Smooth muscle cell (in vitro differentiated cells): ENCODE measurements at regions not wholly inside any gene's neighbourhood (a gene's known extent, or its start where the extent isn't known, plus 50 kb on each side); places are given as distances from the start of the nearest gene placed in this dataset.
"Not testable (repeated sequence)": the region's sequence is repeated elsewhere in the genome, so short reads cannot be mapped to it uniquely, and the experiment has no call there.

Source experiments
- DNase-seq: peaks from one replicate; lab custom pipeline; 2025; ENCODE audit not compliant: unreplicated experiment; lab: John Stamatoyannopoulos, UW
- H2AFZ ChIP-seq: fragments of 200-600 bp; sonication (generic); 2 replicates; pipeline ENCODE4 v1.6.0; 2016; ENCODE audit warnings: antibody characterized with exemption, low read depth, mild to moderate bottlenecking
- H3F3A ChIP-seq: fragments of 200-600 bp; sonication (generic); 2 replicates; pipeline ENCODE4 v1.6.0; 2017; ENCODE audit warnings: antibody characterized with exemption, low read depth
- H3K27ac ChIP-seq: fragments of 200-600 bp; sonication (generic); 2 replicates; pipeline ENCODE4 v1.5.1; 2016; ENCODE audit warnings: low read depth, mild to moderate bottlenecking
- H3K27me3 ChIP-seq: fragments of 200-600 bp; sonication (generic); 2 replicates; pipeline ENCODE4 v1.6.1; 2016; ENCODE audit warnings: low read depth, mild to moderate bottlenecking
- H3K36me3 ChIP-seq: fragments of 200-600 bp; sonication (generic); 2 replicates; pipeline ENCODE4 v1.5.1; 2016; ENCODE audit warnings: low read depth
- H3K4me1 ChIP-seq: fragments of 200-600 bp; sonication (generic); 2 replicates; pipeline ENCODE4 v1.5.1; 2016; ENCODE audit warnings: low read depth
- H3K4me2 ChIP-seq: fragments of 200-600 bp; sonication (generic); 2 replicates; pipeline ENCODE4 v1.6.0; 2016; ENCODE audit warnings: mild to moderate bottlenecking
- H3K4me3 ChIP-seq: fragments of 200-600 bp; sonication (generic); 2 replicates; pipeline ENCODE4 v1.5.1; 2016; ENCODE audit warnings: mild to moderate bottlenecking
- H3K79me2 ChIP-seq: fragments of 200-600 bp; sonication (generic); 2 replicates; pipeline ENCODE4 v1.6.0; 2016; ENCODE audit warnings: low read depth, mild to moderate bottlenecking
- H3K9ac ChIP-seq: fragments of 200-600 bp; sonication (generic); 2 replicates; pipeline ENCODE4 v1.6.0; 2016; ENCODE audit warnings: low read depth
- H3K9me3 ChIP-seq: fragments of 200-600 bp; sonication (generic); replicated peaks from 2 replicates; pipeline ENCODE4 v1.5.1; 2016; ENCODE audit warnings: low read depth
- H4K20me1 ChIP-seq: fragments of 200-600 bp; sonication (generic); 2 replicates; pipeline ENCODE4 v1.6.0; 2016; ENCODE audit warnings: low read depth
- WGBS: methylation state at CpG from one replicate; pipeline ENCODE4 v1.1.7; 2016; ENCODE audit warnings: low lambda C conversion rate; 5-methylcytosine and 5-hydroxymethylcytosine counted together
- TF ChIP-seq, protein P1 (sequence below): fragments of 200-600 bp; sonication (generic); IDR thresholded peaks from 2 replicates; pipeline ENCODE4 v1.5.1; 2017; ENCODE audit warnings: borderline replicate concordance, mild to moderate bottlenecking, antibody characterized with exemption; ENCODE audit not compliant: insufficient read depth, poor library complexity, severe bottlenecking

DNA sequence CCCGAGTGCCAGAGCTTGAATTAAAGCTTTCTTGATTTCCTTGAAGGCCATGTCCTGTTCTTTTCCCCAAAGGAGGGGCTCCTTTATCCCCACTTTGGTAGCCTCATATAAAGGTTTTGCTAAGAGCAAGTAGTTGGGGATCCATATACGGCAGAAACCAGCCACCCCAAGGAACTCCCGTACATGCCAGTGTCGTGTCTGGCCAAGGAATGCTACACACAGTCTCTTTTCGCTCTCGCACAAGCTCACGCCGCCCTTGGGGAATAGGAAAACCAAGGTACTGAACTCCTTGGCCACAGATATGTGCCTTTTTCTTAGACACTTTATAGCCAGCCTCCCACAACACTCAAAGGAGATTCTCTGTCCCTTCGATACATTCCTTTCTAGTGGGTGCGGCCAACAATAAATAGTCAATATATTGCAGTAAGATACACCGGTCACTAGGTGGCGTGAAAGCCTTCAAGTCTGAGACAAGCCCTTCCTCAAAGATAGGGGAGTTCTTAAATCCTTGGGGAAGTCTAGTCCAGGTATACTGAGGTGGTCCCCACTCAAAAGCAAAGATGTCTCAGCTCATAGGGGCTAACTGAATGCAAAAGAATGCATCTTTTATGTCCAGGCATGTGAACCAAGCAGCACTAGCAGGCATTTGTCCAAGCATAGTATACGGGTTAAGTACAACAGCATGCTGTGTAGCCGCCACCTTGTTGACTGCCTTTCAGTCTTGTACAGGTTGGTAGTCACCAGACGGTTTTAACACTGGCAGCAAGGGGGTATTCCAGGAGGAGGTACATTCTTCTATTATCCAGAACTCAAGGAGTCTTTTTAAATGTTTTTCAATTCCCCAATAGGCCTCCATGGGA is 57.8 kb upstream of the XAGE1B start:
- no peak overlapping the region for H3K27ac ChIP-seq
- H3K9ac ChIP-seq: no peak overlapping the region
- H3K79me2 ChIP-seq: no peaks in the 10 kb centered on the region
- H3K4me3 ChIP-seq: no peak overlapping the region
- H3K9me3 ChIP-seq: no peaks in the 10 kb centered on the region
- H3K4me2 ChIP-seq: no peak overlapping the region
- H3F3A ChIP-seq: no peaks in the 10 kb centered on the region
- H3K4me1 ChIP-seq: no peaks in the 10 kb centered on the region
- H2AFZ ChIP-seq: peak overlapping the region; percentile 86
- no peaks in the 10 kb centered on the region for H3K36me3 ChIP-seq
- TF ChIP-seq, protein P1, sequence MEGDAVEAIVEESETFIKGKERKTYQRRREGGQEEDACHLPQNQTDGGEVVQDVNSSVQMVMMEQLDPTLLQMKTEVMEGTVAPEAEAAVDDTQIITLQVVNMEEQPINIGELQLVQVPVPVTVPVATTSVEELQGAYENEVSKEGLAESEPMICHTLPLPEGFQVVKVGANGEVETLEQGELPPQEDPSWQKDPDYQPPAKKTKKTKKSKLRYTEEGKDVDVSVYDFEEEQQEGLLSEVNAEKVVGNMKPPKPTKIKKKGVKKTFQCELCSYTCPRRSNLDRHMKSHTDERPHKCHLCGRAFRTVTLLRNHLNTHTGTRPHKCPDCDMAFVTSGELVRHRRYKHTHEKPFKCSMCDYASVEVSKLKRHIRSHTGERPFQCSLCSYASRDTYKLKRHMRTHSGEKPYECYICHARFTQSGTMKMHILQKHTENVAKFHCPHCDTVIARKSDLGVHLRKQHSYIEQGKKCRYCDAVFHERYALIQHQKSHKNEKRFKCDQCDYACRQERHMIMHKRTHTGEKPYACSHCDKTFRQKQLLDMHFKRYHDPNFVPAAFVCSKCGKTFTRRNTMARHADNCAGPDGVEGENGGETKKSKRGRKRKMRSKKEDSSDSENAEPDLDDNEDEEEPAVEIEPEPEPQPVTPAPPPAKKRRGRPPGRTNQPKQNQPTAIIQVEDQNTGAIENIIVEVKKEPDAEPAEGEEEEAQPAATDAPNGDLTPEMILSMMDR: peak; percentile 54
- H3K27me3 ChIP-seq: no peaks in the 10 kb centered on the region
- H4K20me1 ChIP-seq: no peaks in the 10 kb centered on the region
- 58% methylated on average over 15 of the region's 15 CpGs for WGBS
- DNase-seq: no peak

DNA sequence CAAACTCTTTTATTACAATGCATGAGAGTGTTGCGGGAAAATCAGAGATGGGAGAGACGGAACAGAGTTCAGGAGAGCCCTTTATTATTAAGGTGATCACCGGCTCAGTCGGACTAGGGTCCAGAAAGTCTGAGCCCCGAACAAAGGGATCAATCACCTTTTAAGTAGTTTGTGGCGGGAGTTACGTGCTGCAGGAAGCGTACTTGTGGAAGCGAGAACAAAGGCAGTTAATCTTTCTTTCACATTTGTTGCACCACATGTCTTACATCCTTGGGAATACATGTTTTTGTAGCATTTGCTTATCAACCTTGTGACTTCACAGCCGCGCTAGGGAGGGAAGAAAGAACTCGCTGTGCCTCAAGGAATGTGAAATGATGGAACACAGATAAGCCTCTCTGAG is 51.3 kb upstream of the XAGE1B start:
- H3K4me2 ChIP-seq, DNase-seq, H3K27ac ChIP-seq, H3K4me3 ChIP-seq, H3K36me3 ChIP-seq, H3K4me1 ChIP-seq, H3K9ac ChIP-seq, H3K27me3 ChIP-seq, H3K9me3 ChIP-seq, H3F3A ChIP-seq, H3K79me2 ChIP-seq, H4K20me1 ChIP-seq, H2AFZ ChIP-seq: not testable (repeated sequence)
- 79% methylated on average over 12 of the region's 12 CpGs for WGBS
